ENCODE measurements at regions not wholly inside any gene's neighbourhood (a gene's known extent, or its start where the extent isn't known, plus 50 kb on each side); places are given as distances from the start of the nearest gene placed in this dataset.

GRCh38 chr15:98155356-98155755 lies 194.9 kb downstream of the ARRDC4 start:
- Histone ChIP-seq H3K27me3 (replicated peaks in 1 of 7) (no peaks in the 10 kb centered on the region), H3K27ac (no peak overlapping the region), H3K36me3 (no peaks in the 10 kb centered on the region), H3K4me3 (no peak overlapping the region), H3K9me3 (peaks cover 0 to 4% (median 0%) of the 10 kb centered on the region in 8 donors), H3K4me1 (peaks cover 0 to 8% (median 5%) of the 10 kb centered on the region in 6 donors)
- intact Hi-C loops (cut with DNase I; ENCODE audit: low total_unique reads): no loop called here
- no peak for TF ChIP-seq POLR2A (IDR thresholded peaks at IDR 0.05)
- no peak for TF ChIP-seq POLR2AphosphoS5 (IDR thresholded peaks at IDR 0.05)
- TF ChIP-seq CTCF (IDR thresholded peaks at IDR 0.05 in 8 of 11, conservative IDR thresholded peaks at IDR 0.05 in 3 of 11): no peak
- DNase-seq: no peak
- WGBS, 5 donors: 79 to 94% (median 93%) methylated on average over 1 of the region's 1 CpG

GRCh38 chr15:98160236-98160635 lies 199.7 kb downstream of the ARRDC4 start:
- Histone ChIP-seq H3K9me3 (no peaks in the 10 kb centered on the region), H3K36me3 (no peaks in the 10 kb centered on the region), H3K4me1 (peaks cover 0 to 16% (median 7%) of the 10 kb centered on the region in 6 donors), H3K27ac (no peak overlapping the region), H3K27me3 (replicated peaks in 1 of 7) (peaks cover 0 to 9% (median 0%) of the 10 kb centered on the region in 7 donors), H3K4me3 (no peak overlapping the region)
- intact Hi-C loops (cut with DNase I; ENCODE audit: low total_unique reads): no loop called here
- TF ChIP-seq POLR2A (IDR thresholded peaks at IDR 0.05) (no peak), POLR2AphosphoS5 (IDR thresholded peaks at IDR 0.05) (no peak), CTCF (IDR thresholded peaks at IDR 0.05 in 8 of 11, conservative IDR thresholded peaks at IDR 0.05 in 3 of 11) (no peak)
- DNase-seq: no peak
- 1 to 3% (median 2%) methylated on average over 8 of the region's 8 CpGs for WGBS, 5 donors

DNA sequence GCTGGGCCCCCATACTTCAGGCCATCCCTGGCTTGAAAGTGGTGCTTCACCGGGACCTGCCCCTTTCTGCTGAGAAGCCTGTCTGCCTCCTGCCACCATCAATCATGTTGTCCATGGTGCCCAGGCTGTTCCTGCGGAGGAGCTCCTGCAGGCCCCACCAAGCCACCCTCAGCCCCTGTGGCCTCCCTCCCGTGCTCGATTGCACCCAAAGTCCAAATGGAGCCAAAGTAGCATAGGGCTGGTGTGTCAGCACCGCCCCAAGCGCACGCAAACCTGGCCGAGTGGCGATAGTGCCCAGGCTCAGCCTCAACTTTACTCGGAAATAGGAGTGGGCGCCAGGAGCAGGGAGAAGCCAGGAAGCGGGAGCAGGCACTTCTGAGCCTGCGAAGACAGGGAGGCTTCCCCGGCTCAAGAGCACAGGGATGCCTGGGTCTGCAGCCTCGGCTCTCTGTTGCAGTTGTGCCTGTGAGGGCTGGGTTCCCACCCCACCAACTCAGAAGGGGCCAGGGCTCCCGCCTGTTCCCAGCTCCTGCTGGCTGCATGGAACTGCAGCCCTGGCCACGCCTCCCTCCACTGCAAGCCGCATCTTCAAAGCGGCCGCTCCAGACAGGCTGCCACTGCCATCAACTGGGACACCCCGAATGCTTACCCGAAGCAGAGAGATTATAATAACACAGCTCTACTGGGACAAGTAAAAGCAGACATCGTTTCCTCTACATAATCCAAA lies 203.0 kb downstream of the ARRDC4 start:
- peaks cover 0 to 16% (median 7%) of the 10 kb centered on the region in 6 donors for H3K4me1 ChIP-seq
- no peak overlapping the region for H3K27ac ChIP-seq
- no peak for TF ChIP-seq CTCF (IDR thresholded peaks at IDR 0.05 in 8 of 11, conservative IDR thresholded peaks at IDR 0.05 in 3 of 11)
- no peak for TF ChIP-seq POLR2AphosphoS5 (IDR thresholded peaks at IDR 0.05)
- TF ChIP-seq POLR2A (IDR thresholded peaks at IDR 0.05): no peak
- H3K9me3 ChIP-seq: no peaks in the 10 kb centered on the region
- H3K36me3 ChIP-seq: no peaks in the 10 kb centered on the region
- no peak overlapping the region for H3K4me3 ChIP-seq
- intact Hi-C loops (cut with DNase I; ENCODE audit: low total_unique reads): no loop called here
- DNase-seq: no peak
- 69 to 87% (median 84%) methylated on average over 23 of the region's 23 CpGs for WGBS, 5 donors
- peaks cover 0 to 15% (median 0%) of the 10 kb centered on the region in 7 donors for H3K27me3 ChIP-seq (replicated peaks in 1 of 7)

GRCh38 chr15:98164571-98164970 lies 204.1 kb downstream of the ARRDC4 start:
- Histone ChIP-seq H3K9me3 (no peaks in the 10 kb centered on the region), H3K4me1 (peaks cover 0 to 16% (median 7%) of the 10 kb centered on the region in 6 donors), H3K36me3 (no peaks in the 10 kb centered on the region), H3K27me3 (replicated peaks in 1 of 7) (peaks cover 0 to 15% (median 0%) of the 10 kb centered on the region in 7 donors), H3K4me3 (no peak overlapping the region), H3K27ac (no peak overlapping the region)
- TF ChIP-seq POLR2AphosphoS5 (IDR thresholded peaks at IDR 0.05): no peak
- no peak for TF ChIP-seq CTCF (IDR thresholded peaks at IDR 0.05 in 8 of 11, conservative IDR thresholded peaks at IDR 0.05 in 3 of 11)
- TF ChIP-seq POLR2A (IDR thresholded peaks at IDR 0.05): no peak
- WGBS, 5 donors: 14 to 24% (median 20%) methylated on average over 1 of the region's 1 CpG
- intact Hi-C loops (cut with DNase I; ENCODE audit: low total_unique reads): no loop called here
- no peak for DNase-seq

Data from spleen (tissue), 11 donors.